Gastrocnemius medialis (tissue), 4 donors: ENCODE measurements at regions not wholly inside any gene's neighbourhood (a gene's known extent, or its start where the extent isn't known, plus 50 kb on each side); places are given as distances from the start of the nearest gene placed in this dataset.
"Not testable (repeated sequence)": the region's sequence is repeated elsewhere in the genome, so short reads cannot be mapped to it uniquely, and the experiment has no call there.

Experiments
- ATAC-seq, 2 donors: fragments of 150-250 bp; one replicate each; pipeline ENCODE4 v1.9.1; 2016
- DNase-seq, 2 donors: peaks; one replicate each; pipeline ENCODE4 v3.0.0-alpha.2; 2019
- H3K27ac ChIP-seq, 4 donors: fragments of 200-600 bp; sonication (generic); 1 replicate in 1 of 4; 2 replicates in 3 of 4; pipeline ENCODE4 v1.5.1; 2016 to 2018; ENCODE audit warnings: mild to moderate bottlenecking in 2 of 4, moderate library complexity in 1 of 4
- H3K27me3 ChIP-seq, 3 donors: fragments of 200-600 bp; sonication (generic) in 2 of 3; 1 replicate in 1 of 3; 2 replicates in 2 of 3; pipeline versions ENCODE4 v1.5.1 to v1.6.0; 2016 to 2019; ENCODE audit warnings: mild to moderate bottlenecking in 1 of 3, moderate library complexity in 1 of 3
- H3K36me3 ChIP-seq, 2 donors: fragments of 200-600 bp; sonication (generic) in 1 of 2; one replicate each; pipeline ENCODE4 v1.5.1; 2017 to 2018
- H3K4me1 ChIP-seq, 2 donors: fragments of 200-600 bp; sonication (generic) in 1 of 2; one replicate each; pipeline ENCODE4 v1.5.1; 2016 to 2017; ENCODE audit warnings: mild to moderate bottlenecking in 2 of 2
- H3K4me3 ChIP-seq, 4 donors: fragments of 200-600 bp; sonication (generic) in 3 of 4; 1 replicate in 1 of 4; 2 replicates in 3 of 4; pipeline ENCODE4 v1.5.1; 2016 to 2019; ENCODE audit warnings: mild to moderate bottlenecking in 2 of 4
- H3K9me3 ChIP-seq, 3 donors: fragments of 200-600 bp; sonication (generic) in 2 of 3; 1 replicate in 1 of 3; 2 replicates in 2 of 3; pipeline ENCODE4 v1.5.1; 2016 to 2019
- POLR2A ChIP-seq, 2 donors: fragments of 450-650 bp; IDR thresholded peaks; one replicate each; pipeline ENCODE4 v1.6.1; 2017; ENCODE audit warnings: antibody characterized with exemption in 2 of 2, mild to moderate bottlenecking in 2 of 2, moderate library complexity in 2 of 2
- in situ Hi-C, 4 donors: fragments of 200-750 bp; cut with MboI; loops; one replicate each; pipeline versions ENCODE4 v1.15.0 to v1.8.0; 2017; ENCODE audit warnings: low sequenced_read_pairs in 4 of 4
- intact Hi-C: fragments of 100-400 bp; cut with DNase I; formaldehyde crosslinking; loops from one replicate; pipeline ENCODE4 v1.15.1; 2023; ENCODE audit warnings: low total_unique reads
- TF ChIP-seq, protein P1 (sequence below), 5 experiments: fragments of 450-650 bp in 3 of 5; fragments of 200-600 bp in 2 of 5; sonication (generic) in 2 of 5; IDR thresholded peaks in 4 of 5; conservative IDR thresholded peaks in 1 of 5; 1 replicate in 4 of 5; 2 replicates in 1 of 5; pipeline ENCODE4 v1.5.1; 2016 to 2019; ENCODE audit warnings: antibody characterized with exemption in 5 of 5, mild to moderate bottlenecking in 3 of 5, moderate library complexity in 3 of 5

DNA sequence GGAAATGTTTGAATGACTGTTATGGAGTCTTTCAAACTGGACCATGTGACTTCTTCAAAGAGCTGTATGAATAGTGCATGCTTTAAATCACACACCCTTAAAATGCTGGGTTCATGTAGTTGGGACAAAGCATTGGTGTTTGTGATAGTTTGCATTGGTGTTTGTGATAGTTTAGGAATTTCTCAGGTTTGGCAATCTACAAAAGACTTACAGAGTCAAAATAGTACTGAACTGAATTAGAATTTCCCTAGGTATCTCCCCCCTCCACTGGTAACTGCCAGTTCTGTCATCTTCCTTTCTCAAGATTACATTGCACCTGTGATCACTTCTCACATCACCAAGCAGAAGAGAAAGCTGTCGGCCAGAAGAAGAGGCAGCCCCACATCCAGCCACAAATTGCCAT lies 261.1 kb downstream of the GATA3 start:
- TF ChIP-seq, protein P1, sequence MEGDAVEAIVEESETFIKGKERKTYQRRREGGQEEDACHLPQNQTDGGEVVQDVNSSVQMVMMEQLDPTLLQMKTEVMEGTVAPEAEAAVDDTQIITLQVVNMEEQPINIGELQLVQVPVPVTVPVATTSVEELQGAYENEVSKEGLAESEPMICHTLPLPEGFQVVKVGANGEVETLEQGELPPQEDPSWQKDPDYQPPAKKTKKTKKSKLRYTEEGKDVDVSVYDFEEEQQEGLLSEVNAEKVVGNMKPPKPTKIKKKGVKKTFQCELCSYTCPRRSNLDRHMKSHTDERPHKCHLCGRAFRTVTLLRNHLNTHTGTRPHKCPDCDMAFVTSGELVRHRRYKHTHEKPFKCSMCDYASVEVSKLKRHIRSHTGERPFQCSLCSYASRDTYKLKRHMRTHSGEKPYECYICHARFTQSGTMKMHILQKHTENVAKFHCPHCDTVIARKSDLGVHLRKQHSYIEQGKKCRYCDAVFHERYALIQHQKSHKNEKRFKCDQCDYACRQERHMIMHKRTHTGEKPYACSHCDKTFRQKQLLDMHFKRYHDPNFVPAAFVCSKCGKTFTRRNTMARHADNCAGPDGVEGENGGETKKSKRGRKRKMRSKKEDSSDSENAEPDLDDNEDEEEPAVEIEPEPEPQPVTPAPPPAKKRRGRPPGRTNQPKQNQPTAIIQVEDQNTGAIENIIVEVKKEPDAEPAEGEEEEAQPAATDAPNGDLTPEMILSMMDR (IDR thresholded peaks at IDR 0.05 in 4 of 5, conservative IDR thresholded peaks at IDR 0.05 in 1 of 5): no peak
- no peak for TF ChIP-seq POLR2A (IDR thresholded peaks at IDR 0.05)
- no peak for DNase-seq

DNA sequence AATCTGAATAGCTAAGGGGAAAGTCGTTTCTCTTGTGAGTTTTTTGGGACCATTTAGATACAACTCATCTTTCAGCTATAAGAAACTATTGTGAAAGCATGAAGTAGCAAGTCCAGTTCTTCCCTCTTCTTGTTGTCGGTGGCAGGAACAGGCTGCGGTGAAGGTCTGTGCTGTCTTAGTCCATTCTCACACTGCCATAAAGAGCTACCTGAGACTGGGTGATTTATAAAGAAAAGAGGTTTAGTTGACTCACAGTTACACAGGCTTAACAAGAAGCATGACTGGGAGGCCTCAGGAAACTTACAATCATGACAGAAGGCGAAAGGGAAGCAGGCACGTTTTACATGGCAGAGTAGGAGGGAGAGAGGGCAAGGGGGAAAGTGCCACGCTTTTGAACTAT lies 261.8 kb downstream of the GATA3 start:
- intact Hi-C loops (no loop called here), in situ Hi-C loops (no loop called here)
- DNase-seq: no peak
- Histone ChIP-seq H3K36me3 (no peaks in the 10 kb centered on the region), H3K27me3 (no peaks in the 10 kb centered on the region), H3K4me1 (no peaks in the 10 kb centered on the region), H3K27ac (no peak overlapping the region), H3K9me3 (no peaks in the 10 kb centered on the region), H3K4me3 (no peak overlapping the region)
- TF ChIP-seq, protein P1 (IDR thresholded peaks at IDR 0.05 in 4 of 5, conservative IDR thresholded peaks at IDR 0.05 in 1 of 5): no peak
- TF ChIP-seq POLR2A (IDR thresholded peaks at IDR 0.05): no peak
- no peak for ATAC-seq

More for the DNA sequence above, 261.1 kb downstream of the GATA3 start:
- no peak for ATAC-seq
- Histone ChIP-seq H3K4me1 (no peaks in the 10 kb centered on the region), H3K9me3 (no peaks in the 10 kb centered on the region), H3K27me3 (no peaks in the 10 kb centered on the region), H3K27ac (no peak overlapping the region), H3K36me3 (no peaks in the 10 kb centered on the region), H3K4me3 (no peak overlapping the region)
- intact Hi-C loops: no loop called here
- in situ Hi-C loops: no loop called here

DNA sequence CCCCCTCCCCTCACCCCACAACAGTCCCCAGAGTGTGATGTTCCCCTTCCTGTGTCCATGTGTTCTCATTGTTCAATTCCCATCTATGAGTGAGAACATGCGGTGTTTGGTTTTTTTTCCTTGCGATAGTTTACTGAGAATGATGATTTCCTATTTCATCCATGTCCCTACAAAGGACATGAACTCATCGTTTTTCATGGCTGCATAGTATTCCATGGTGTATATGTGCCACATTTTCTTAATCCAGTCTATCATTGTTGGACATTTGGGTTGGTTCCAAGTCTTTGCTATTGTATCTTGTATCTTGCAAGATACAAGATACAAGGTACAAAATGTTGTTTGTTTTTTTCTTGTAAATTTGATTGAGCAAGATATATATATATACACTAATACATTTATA lies 263.9 kb downstream of the GATA3 start:
- intact Hi-C loops, H3K36me3 ChIP-seq, H3K9me3 ChIP-seq, H3K4me3 ChIP-seq, H3K4me1 ChIP-seq, DNase-seq, ATAC-seq, in situ Hi-C loops, H3K27ac ChIP-seq, H3K27me3 ChIP-seq: not testable (repeated sequence)

DNA sequence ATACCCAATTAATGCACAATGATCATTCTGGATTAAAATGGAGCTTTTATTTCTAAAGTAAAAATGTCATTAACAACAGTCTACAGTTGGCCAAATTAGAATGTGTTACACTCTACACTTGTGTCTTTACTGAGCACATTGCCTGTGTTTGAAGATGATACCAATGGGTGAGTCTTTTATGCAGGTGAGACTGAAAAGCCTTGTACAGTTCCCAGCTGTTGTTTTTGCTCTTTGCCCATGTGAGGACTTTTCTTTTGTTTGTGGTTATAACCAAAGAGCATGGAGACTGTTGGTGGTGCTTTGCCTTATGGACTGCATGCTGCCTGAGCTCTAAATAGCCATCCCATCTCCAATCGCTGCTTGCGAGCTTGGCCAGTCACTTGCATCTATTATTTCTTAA lies 264.5 kb downstream of the GATA3 start:
- ATAC-seq: no peak
- H3K9me3 ChIP-seq: no peaks in the 10 kb centered on the region
- TF ChIP-seq, protein P1 (IDR thresholded peaks at IDR 0.05 in 4 of 5, conservative IDR thresholded peaks at IDR 0.05 in 1 of 5): no peak
- TF ChIP-seq POLR2A (IDR thresholded peaks at IDR 0.05): no peak
- DNase-seq: no peak
- no peak overlapping the region for H3K4me3 ChIP-seq
- H3K4me1 ChIP-seq: no peaks in the 10 kb centered on the region
- no peaks in the 10 kb centered on the region for H3K27me3 ChIP-seq
- H3K36me3 ChIP-seq: no peaks in the 10 kb centered on the region
- no peak overlapping the region for H3K27ac ChIP-seq
- in situ Hi-C loops: no loop called here
- intact Hi-C loops: no loop called here

DNA sequence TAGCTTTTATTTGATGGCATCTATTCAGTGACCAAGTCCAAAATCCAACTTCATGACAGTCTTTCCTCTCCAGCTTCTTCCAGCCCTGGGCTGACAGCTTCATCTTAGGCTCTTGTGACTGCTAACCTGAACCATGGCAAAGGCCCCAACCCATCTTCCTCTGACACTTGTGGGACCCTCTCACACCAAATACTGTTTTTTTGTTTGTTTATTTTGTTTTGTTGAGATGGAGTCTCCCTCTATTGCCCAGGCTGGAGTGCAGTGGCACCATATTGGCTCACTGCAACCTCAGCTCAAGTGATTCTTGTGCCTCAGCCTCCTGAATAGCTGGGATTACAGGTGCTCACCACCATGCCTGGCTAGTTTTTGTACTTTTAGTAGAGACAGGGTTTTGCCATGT lies 265.2 kb downstream of the GATA3 start:
- no peaks in the 10 kb centered on the region for H3K9me3 ChIP-seq
- ATAC-seq (no peak), DNase-seq (no peak)
- no peak overlapping the region for H3K4me3 ChIP-seq
- in situ Hi-C loops (no loop called here), intact Hi-C loops (no loop called here)
- TF ChIP-seq, protein P1 (IDR thresholded peaks at IDR 0.05 in 4 of 5, conservative IDR thresholded peaks at IDR 0.05 in 1 of 5): no peak
- no peak for TF ChIP-seq POLR2A (IDR thresholded peaks at IDR 0.05)
- H3K36me3 ChIP-seq: no peaks in the 10 kb centered on the region
- no peak overlapping the region for H3K27ac ChIP-seq
- H3K27me3 ChIP-seq: no peaks in the 10 kb centered on the region
- H3K4me1 ChIP-seq: no peaks in the 10 kb centered on the region
